GM12878 (cell line): ENCODE measurements at regions not wholly inside any gene's neighbourhood (a gene's known extent, or its start where the extent isn't known, plus 50 kb on each side); places are given as distances from the start of the nearest gene placed in this dataset.

ENCODE experiments used
- ATAC-seq: fragments of 200-7000 bp; cut with Tn5 transposase; 3 replicates; pipeline ENCODE4 v1.9.1; 2020; ENCODE audit warnings: mild to moderate bottlenecking, moderate library complexity
- BruUV-seq: library from RNA; stranded (reverse); fragments of 400-500 nt; replicated peaks from 2 replicates; lab custom pipeline; 2021; lab: Mats Ljungman, UMichigan
- CTCF ChIA-PET: fragments of 300-600 bp; sonication (Branson Sonifier 250); formaldehyde crosslinking; extraction: SDS; loops from one replicate; lab custom pipeline; 2021; ENCODE audit warnings: inconsistent platforms; lab: Yijun Ruan, JAX
- POLR2A ChIA-PET: fragments of 350-600 bp; formaldehyde crosslinking; extraction: SDS; loops from one replicate; lab custom pipeline; 2021; ENCODE audit warnings: inconsistent platforms; lab: Charles Lee
- RAD21 ChIA-PET: fragments of 300-600 bp; sonication (Branson Sonifier 250); formaldehyde crosslinking; loops from one replicate; lab custom pipeline; 2023; ENCODE audit warnings: antibody characterized with exemption; ENCODE audit not compliant: unreplicated experiment; lab: Charles Lee
- SMC1A ChIA-PET: fragments of 300-600 bp; sonication (Branson Sonifier 250); formaldehyde crosslinking; loops from one replicate; lab custom pipeline; 2023; ENCODE audit not compliant: unreplicated experiment, uncharacterized antibody; lab: Charles Lee
- DNase-seq: peaks from one replicate; pipeline ENCODE4 v3.0.0-alpha.2; 2011; ENCODE audit warnings: low read depth, low spot score
- FAIRE-seq: peaks from 3 replicates; lab custom pipeline; 2011; peaks lifted over from hg19 to GRCh38; lab: Jason Lieb, UNC
- H2AFZ ChIP-seq: 2 replicates; pipeline ENCODE4 v1.6.0; 2011; ENCODE audit warnings: low read depth, low read length, control low read depth; ENCODE audit not compliant: control insufficient read depth
- H3K27ac ChIP-seq: 2 replicates; pipeline ENCODE4 v1.5.1; 2011; ENCODE audit warnings: control low read depth; ENCODE audit not compliant: control insufficient read depth, insufficient read depth
- H3K27me3 ChIP-seq, 2 experiments: replicated peaks in 1 of 2; 2 replicates each; pipeline versions ENCODE4 v1.6.0 to v1.6.1; 2011; ENCODE audit warnings: low read length in 1 of 2; ENCODE audit not compliant: control insufficient read depth in 2 of 2, insufficient read depth in 2 of 2
- H3K36me3 ChIP-seq, 2 experiments: 2 replicates each; pipeline ENCODE4 v1.5.1; 2011; ENCODE audit warnings: low read length in 1 of 2; ENCODE audit not compliant: control insufficient read depth in 2 of 2, insufficient read depth in 2 of 2
- H3K4me1 ChIP-seq: 2 replicates; pipeline ENCODE4 v1.6.1; 2011; ENCODE audit warnings: mild to moderate bottlenecking, low read length, moderate library complexity, mixed read lengths; ENCODE audit not compliant: control insufficient read depth, insufficient read depth
- H3K4me2 ChIP-seq: 2 replicates; pipeline ENCODE4 v1.6.0; 2011; ENCODE audit warnings: control low read depth; ENCODE audit not compliant: control insufficient read depth, insufficient read depth
- H3K4me3 ChIP-seq: fragments of 200-600 bp; sonication (generic); 2 replicates; pipeline ENCODE4 v1.5.1; 2016
- H3K79me2 ChIP-seq: 2 replicates; pipeline ENCODE4 v1.6.0; 2011; ENCODE audit warnings: low read length; ENCODE audit not compliant: control insufficient read depth, insufficient read depth
- H3K9ac ChIP-seq: 2 replicates; pipeline ENCODE4 v1.8.0; 2011; ENCODE audit warnings: low read length, control low read depth, mixed read lengths; ENCODE audit not compliant: control insufficient read depth, insufficient read depth
- H3K9me3 ChIP-seq: replicated peaks from 3 replicates; pipeline ENCODE4 v1.5.1; 2011; ENCODE audit warnings: mild to moderate bottlenecking, low read length; ENCODE audit not compliant: control insufficient read depth, insufficient read depth
- H4K20me1 ChIP-seq: 2 replicates; pipeline ENCODE4 v1.6.0; 2011; ENCODE audit not compliant: control insufficient read depth, insufficient read depth
- ATF2 ChIP-seq: IDR thresholded peaks from 2 replicates; pipeline ENCODE4 v1.6.1; 2012; ENCODE audit warnings: low read length, inconsistent platforms
- BMI1 ChIP-seq: fragments of 450-650 bp; IDR thresholded peaks from 2 replicates; pipeline ENCODE4 v1.6.1; 2016; ENCODE audit warnings: mild to moderate bottlenecking, moderate library complexity, borderline replicate concordance
- CEBPZ ChIP-seq: fragments of 150-350 bp; IDR thresholded peaks from 2 replicates; pipeline ENCODE4 v1.6.1; 2016; ENCODE audit warnings: low read depth, low read length
- DPF2 ChIP-seq: fragments of 450-650 bp; IDR thresholded peaks from 2 replicates; pipeline ENCODE4 v1.6.1; 2017; ENCODE audit warnings: mild to moderate bottlenecking
- E2F4 ChIP-seq: IDR thresholded peaks from 2 replicates; pipeline ENCODE4 v1.6.1; 2012; ENCODE audit warnings: low read depth, low read length, improper control_type of control experiment
- ESRRA ChIP-seq: IDR thresholded peaks from 2 replicates; pipeline ENCODE4 v1.6.1; 2012; ENCODE audit warnings: mild to moderate bottlenecking, low read length, improper control_type of control experiment
- FOXM1 ChIP-seq: IDR thresholded peaks from 2 replicates; pipeline ENCODE4 v1.6.1; 2012; ENCODE audit warnings: low read depth, mild to moderate bottlenecking, inconsistent platforms, low read length, moderate library complexity
- IRF5 ChIP-seq: fragments of 450-650 bp; IDR thresholded peaks from 2 replicates; pipeline ENCODE4 v1.6.1; 2017; ENCODE audit warnings: borderline replicate concordance
- NRF1 ChIP-seq: conservative IDR thresholded peaks from 2 replicates; pipeline ENCODE4 v1.6.1; 2011; ENCODE audit warnings: mild to moderate bottlenecking, low read depth, low read length, improper control_type of control experiment
- POLR2AphosphoS2 ChIP-seq: IDR thresholded peaks from 2 replicates; pipeline ENCODE4 v1.6.1; 2011; ENCODE audit warnings: low read depth, mild to moderate bottlenecking, low read length, improper control_type of control experiment, moderate library complexity
- RELA ChIP-seq: fragments of 450-650 bp; IDR thresholded peaks from 2 replicates; pipeline ENCODE4 v1.8.0; 2014; ENCODE audit warnings: borderline replicate concordance; ENCODE audit not compliant: partially characterized antibody
- ZNF687 ChIP-seq: fragments of 450-650 bp; IDR thresholded peaks from 2 replicates; pipeline ENCODE4 v1.6.1; 2017; ENCODE audit warnings: mild to moderate bottlenecking, moderate library complexity
- WGBS: methylation state at CpG from one replicate; pipeline ENCODE4 v1.1.6; 2016; ENCODE audit warnings: low lambda C conversion rate; ENCODE audit not compliant: insufficient replicate concordance, insufficient coverage; ENCODE audit errors: missing lambda C conversion rate; 5-methylcytosine and 5-hydroxymethylcytosine counted together
- in situ Hi-C: fragments of 300-500 bp; cut with MboI; formaldehyde crosslinking; loops from 9 replicates; pipeline ENCODE4 v1.14.3; 2018; ENCODE audit warnings: mixed read lengths
- intact Hi-C: fragments of 100-400 bp; cut with micrococcal nuclease; formaldehyde crosslinking; loops from one replicate; pipeline ENCODE4 v1.14.2; 2022; ENCODE audit not compliant: unreplicated experiment

GRCh38 chr6:153357391-153357790 lies 226.3 kb upstream of the RGS17 start:
- H3K27me3 ChIP-seq: no peaks in the 10 kb centered on the region
- ChIA-PET SMC1A (no interaction called here), POLR2A (no interaction called here), CTCF (no interaction called here), RAD21 (no interaction called here)
- no peaks in the 10 kb centered on the region for H3K79me2 ChIP-seq
- H3K36me3 ChIP-seq: no peaks in the 10 kb centered on the region
- in situ Hi-C loops: no loop called here
- H3K9me3 ChIP-seq: no peaks in the 10 kb centered on the region
- no peak for DNase-seq
- FAIRE-seq: no peak
- H3K27ac ChIP-seq: no peak overlapping the region
- no peak overlapping the region for H2AFZ ChIP-seq
- no peak for ATAC-seq
- H3K4me2 ChIP-seq: no peak overlapping the region
- H3K4me1 ChIP-seq: no peaks in the 10 kb centered on the region
- intact Hi-C loops: no loop called here
- H3K4me3 ChIP-seq: no peak overlapping the region
- no peak overlapping the region for H3K9ac ChIP-seq
- BruUV-seq: no TSS peak
- 14% methylated on average over 6 of the region's 6 CpGs for WGBS
- H4K20me1 ChIP-seq: no peaks in the 10 kb centered on the region
- TF ChIP-seq NRF1 (no peak), RELA (no peak), DPF2 (no peak), BMI1 (no peak), ATF2 (no peak), ZNF687 (no peak), FOXM1 (no peak), IRF5 (no peak), ESRRA (no peak), E2F4 (no peak), CEBPZ (no peak), POLR2AphosphoS2 (no peak)
